ENCODE measurements at regions not wholly inside any gene's neighbourhood (a gene's known extent, or its start where the extent isn't known, plus 50 kb on each side); places are given as distances from the start of the nearest gene placed in this dataset.

GRCh38 chr4:41396869-41397268 lies 140.1 kb downstream of the UCHL1 start:
- no peak overlapping the region for H3K4me2 ChIP-seq
- TF ChIP-seq CTCF (IDR thresholded peaks at IDR 0.05; ENCODE audit: poor library complexity): no peak
- TF ChIP-seq EZH2phosphoT487 (IDR thresholded peaks at IDR 0.05; ENCODE audit: low read depth, severe bottlenecking, unreplicated experiment): no peak
- TF ChIP-seq EZH2 (IDR thresholded peaks at IDR 0.05; ENCODE audit: borderline replicate concordance): no peak
- H4K20me1 ChIP-seq (ENCODE audit: insufficient read depth, poor library complexity, severe bottlenecking): no peaks in the 10 kb centered on the region
- H3K27ac ChIP-seq: no peak overlapping the region
- WGBS (ENCODE audit: low lambda C conversion rate, missing lambda C conversion rate): 92% methylated on average over 2 of the region's 2 CpGs
- no peak overlapping the region for H3K4me3 ChIP-seq
- no peak overlapping the region for H2AFZ ChIP-seq
- no peak for DNase-seq (ENCODE audit: low spot score)
- H3K79me2 ChIP-seq: no peaks in the 10 kb centered on the region
- H3K27me3 ChIP-seq: no peaks in the 10 kb centered on the region
- H3K9me3 ChIP-seq (ENCODE audit: low read depth): no peaks in the 10 kb centered on the region
- no peaks in the 10 kb centered on the region for H3K4me1 ChIP-seq (ENCODE audit: insufficient read depth)
- H3K9me2 ChIP-seq (replicated peaks; ENCODE audit: insufficient read depth): no peaks in the 10 kb centered on the region
- H3K36me3 ChIP-seq (replicated peaks; ENCODE audit: insufficient read depth, low read depth): no peaks in the 10 kb centered on the region

GRCh38 chr4:41399231-41399630 lies 138.7 kb upstream of the LIMCH1 start:
- H3K27me3 ChIP-seq: no peaks in the 10 kb centered on the region
- no peak overlapping the region for H3K4me2 ChIP-seq
- no peak overlapping the region for H3K27ac ChIP-seq
- no peaks in the 10 kb centered on the region for H3K79me2 ChIP-seq
- no peaks in the 10 kb centered on the region for H4K20me1 ChIP-seq (ENCODE audit: insufficient read depth, poor library complexity, severe bottlenecking)
- no peaks in the 10 kb centered on the region for H3K9me2 ChIP-seq (replicated peaks; ENCODE audit: insufficient read depth)
- no peak overlapping the region for H2AFZ ChIP-seq
- no peaks in the 10 kb centered on the region for H3K36me3 ChIP-seq (replicated peaks; ENCODE audit: insufficient read depth, low read depth)
- H3K4me3 ChIP-seq: no peak overlapping the region
- WGBS (ENCODE audit: low lambda C conversion rate, missing lambda C conversion rate): 76% methylated on average over 1 of the region's 1 CpG
- TF ChIP-seq EZH2 (IDR thresholded peaks at IDR 0.05; ENCODE audit: borderline replicate concordance): no peak
- TF ChIP-seq CTCF (IDR thresholded peaks at IDR 0.05; ENCODE audit: poor library complexity): no peak
- no peak for TF ChIP-seq EZH2phosphoT487 (IDR thresholded peaks at IDR 0.05; ENCODE audit: low read depth, severe bottlenecking, unreplicated experiment)
- DNase-seq (ENCODE audit: low spot score): no peak
- no peaks in the 10 kb centered on the region for H3K9me3 ChIP-seq (ENCODE audit: low read depth)
- H3K4me1 ChIP-seq (ENCODE audit: insufficient read depth): no peaks in the 10 kb centered on the region

GRCh38 chr4:41400296-41400695 lies 137.7 kb upstream of the LIMCH1 start:
- Histone ChIP-seq H3K9me3 (ENCODE audit: low read depth) (no peaks in the 10 kb centered on the region), H3K27ac (no peak overlapping the region), H3K4me2 (no peak overlapping the region), H3K79me2 (no peaks in the 10 kb centered on the region), H3K27me3 (no peaks in the 10 kb centered on the region), H3K4me3 (no peak overlapping the region), H3K36me3 (replicated peaks; ENCODE audit: insufficient read depth, low read depth) (no peaks in the 10 kb centered on the region), H3K4me1 (ENCODE audit: insufficient read depth) (no peaks in the 10 kb centered on the region), H2AFZ (no peak overlapping the region), H4K20me1 (ENCODE audit: insufficient read depth, poor library complexity, severe bottlenecking) (no peaks in the 10 kb centered on the region), H3K9me2 (replicated peaks; ENCODE audit: insufficient read depth) (no peaks in the 10 kb centered on the region)
- WGBS (ENCODE audit: low lambda C conversion rate, missing lambda C conversion rate): 94% methylated on average over 2 of the region's 2 CpGs
- no peak for TF ChIP-seq CTCF (IDR thresholded peaks at IDR 0.05; ENCODE audit: poor library complexity)
- no peak for TF ChIP-seq EZH2 (IDR thresholded peaks at IDR 0.05; ENCODE audit: borderline replicate concordance)
- no peak for TF ChIP-seq EZH2phosphoT487 (IDR thresholded peaks at IDR 0.05; ENCODE audit: low read depth, severe bottlenecking, unreplicated experiment)
- no peak for DNase-seq (ENCODE audit: low spot score)
